ENCODE measurements at regions not wholly inside any gene's neighbourhood (a gene's known extent, or its start where the extent isn't known, plus 50 kb on each side); places are given as distances from the start of the nearest gene placed in this dataset.

DNA sequence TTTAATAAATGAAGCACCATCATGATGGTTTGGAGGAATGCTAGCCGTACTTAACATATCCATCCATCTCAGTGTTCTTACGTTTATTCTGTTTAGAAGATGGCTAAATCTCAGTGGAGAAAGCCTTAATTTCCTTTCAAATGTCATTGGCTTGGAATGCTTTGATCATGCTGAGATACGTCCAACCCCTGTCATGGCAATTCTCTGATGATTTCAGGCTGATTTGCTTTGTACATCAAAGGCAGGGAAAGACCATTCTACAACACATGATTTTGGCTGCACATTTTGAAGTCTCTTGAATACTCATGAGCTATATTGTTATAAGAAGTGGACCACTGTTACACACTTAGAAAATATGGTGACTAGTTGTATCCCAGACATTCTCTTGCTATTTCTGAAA is 1048.4 kb downstream of the MAT2B start:
- no peak for DNase-seq

DNA sequence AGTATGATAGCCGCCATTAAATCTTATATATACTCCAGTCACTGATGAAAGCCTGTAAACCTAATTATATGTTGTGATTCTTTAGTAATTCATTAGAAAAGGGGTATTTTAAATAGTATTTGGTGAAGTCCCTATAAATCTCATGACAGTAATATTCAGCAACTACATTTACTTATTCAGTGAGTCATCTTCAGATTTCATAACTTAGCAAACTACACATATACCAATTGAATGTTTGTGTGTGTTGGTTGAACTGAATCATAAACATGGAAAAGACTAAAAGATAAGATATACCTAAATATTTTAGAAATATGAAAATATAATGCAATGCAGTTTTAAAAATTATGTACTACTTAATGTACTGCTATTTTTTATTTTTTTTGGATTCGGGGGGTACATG is 1050.4 kb downstream of the MAT2B start:
- DNase-seq, result no peak

- DNase-seq, result no peak
These were observed 1054.8 kb downstream of the MAT2B start for GRCh38 chr5:164560216-164560615.

DNA sequence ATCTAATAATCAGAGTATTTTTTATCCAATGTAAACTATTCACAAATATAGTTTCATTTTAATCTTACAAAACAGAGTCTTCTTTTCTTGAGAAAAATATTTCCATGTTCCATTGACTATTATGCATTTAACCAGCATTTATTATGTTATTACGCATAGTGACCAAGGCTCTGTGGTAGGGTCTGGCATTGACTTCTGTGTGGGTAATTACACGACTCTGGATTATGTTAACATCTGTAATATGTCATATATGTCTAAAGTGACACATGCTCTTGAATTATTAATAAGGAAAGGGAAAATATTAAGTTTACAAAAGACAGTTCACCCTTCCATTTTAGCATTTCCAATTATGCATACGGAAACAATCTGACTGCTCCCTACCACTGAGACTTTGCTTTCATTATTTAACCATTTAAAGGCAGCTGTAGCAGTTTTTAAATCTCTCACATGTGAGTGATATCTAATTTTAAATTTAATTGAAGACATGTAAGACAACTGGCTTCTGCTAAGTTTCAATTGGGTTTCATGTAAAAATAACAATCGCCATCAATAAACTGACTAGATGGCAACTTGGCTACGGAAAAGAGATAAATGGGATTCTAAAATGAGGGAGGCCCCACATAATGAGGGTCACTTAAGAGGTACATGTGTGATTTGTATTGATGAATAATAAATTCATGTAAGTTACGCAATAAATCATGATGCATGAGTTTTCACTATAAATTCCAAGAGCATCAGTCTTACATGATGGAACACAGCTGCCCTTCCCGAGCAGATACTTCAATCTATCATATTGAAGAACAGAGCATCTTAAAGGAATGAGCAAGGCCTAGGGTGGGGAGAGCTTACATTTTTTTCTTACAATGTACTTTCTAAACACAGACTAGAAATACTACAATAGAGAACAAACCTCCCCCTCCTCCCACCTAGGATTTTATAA is 1056.8 kb downstream of the MAT2B start:
- DNase-seq, result no peak

DNA sequence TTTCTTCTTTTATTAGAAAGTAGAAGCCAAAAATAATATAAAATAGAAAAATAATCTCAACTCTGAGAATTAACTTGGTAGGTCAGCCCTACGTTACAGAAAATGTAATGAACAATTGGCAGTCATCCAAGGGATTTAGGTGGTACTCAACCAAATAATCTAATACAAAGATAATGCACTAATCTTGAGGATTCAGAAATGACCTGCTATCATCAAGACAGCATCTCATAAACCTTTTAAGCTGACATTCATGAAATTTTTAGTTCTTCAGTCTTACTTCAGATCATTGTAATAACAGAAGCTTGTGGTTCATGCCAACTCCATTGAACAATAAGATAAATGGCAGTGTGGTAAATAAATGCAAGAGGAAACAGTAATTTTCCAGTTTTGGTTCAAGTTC is 1058.0 kb downstream of the MAT2B start:
- no peak for DNase-seq

DNA sequence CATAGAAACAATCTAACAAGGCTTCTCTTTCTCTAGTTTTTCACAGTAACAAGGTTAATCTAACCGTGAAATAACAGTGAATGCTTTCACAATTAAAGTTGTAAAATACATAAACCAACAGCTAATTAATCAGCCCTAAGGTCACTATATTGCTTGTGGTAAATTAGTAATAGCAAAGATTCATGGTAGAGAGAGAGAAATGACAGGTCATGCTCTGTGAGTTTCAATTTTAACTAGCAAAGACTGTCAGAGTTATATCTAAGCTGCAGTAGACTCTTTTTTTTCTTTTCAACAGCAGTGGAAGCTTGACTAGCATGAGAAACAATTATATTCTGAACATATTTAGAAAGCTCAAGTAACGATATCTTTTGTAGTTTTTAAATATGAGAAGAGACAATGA is 1068.0 kb downstream of the MAT2B start:
- DNase-seq, result no peak

GRCh38 chr5:164577201-164577600 is 1071.8 kb downstream of the MAT2B start:
- DNase-seq, result no peak

DNA sequence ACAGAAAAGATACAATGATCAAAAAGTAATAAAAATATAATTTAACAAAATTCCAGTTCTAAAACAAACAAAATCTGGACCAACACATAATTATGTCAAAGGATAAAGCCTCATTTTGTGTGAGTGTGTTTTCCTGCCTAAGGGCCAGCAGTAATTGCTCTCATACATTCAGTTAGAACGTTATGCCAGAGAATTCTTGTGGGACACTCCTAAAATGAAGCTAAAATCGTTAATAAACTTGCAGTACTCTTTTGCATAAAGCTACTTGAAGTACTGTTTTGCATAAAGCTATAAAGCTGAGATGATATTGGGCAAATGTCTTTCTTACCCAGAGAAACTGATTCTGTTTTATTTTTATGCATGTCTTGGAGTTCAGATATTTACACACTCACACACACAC is 1072.3 kb downstream of the MAT2B start:
- no peak for DNase-seq

GRCh38 chr5:164578401-164578800 is 1073.0 kb downstream of the MAT2B start:
- DNase-seq, result no peak

DNA sequence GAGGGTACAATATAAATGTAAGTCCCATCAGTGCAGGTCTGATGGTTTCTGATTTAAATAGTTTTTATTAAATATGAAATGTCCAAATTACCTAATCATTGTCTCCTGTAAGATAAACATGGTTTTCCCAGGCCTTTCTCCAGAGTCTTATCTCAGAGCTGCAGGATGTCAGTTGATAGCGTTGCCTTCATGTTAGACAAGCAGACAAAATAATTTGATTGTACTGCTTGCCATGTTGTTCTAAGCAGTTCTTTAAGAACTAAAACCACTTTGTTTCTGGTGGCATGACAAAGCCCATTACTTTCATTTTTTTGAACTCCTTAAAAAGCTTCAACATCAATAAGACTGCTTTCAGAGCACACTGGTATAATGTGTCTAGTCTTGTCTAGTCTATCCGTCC is 1073.5 kb downstream of the MAT2B start:
- DNase-seq, result no peak

GRCh38 chr5:164580155-164580554 is 1074.7 kb downstream of the MAT2B start:
- no peak for DNase-seq

DNA sequence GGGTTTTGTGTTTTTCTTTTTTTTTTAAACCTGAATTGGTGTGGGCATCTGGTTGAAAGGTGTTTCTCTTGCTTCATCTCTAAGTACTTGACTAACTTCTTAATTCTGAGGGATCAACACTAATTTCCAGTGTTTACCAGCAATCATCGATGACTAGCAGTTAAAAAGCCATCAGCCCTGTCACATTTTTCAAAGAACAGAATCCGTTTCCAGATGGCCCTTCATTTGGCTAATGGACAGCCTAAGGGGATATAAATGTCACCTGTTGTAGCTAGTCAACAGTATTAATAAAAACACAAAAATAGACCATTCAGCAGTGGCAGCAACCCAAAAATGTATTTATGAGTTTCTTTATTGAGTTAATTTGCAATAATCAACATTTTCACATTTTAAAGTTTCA is 1076.5 kb downstream of the MAT2B start:
- no peak for DNase-seq

- no peak for DNase-seq
These were observed 1088.6 kb downstream of the MAT2B start for GRCh38 chr5:164593982-164594381.

GRCh38 chr5:164597293-164597900 is 1092.0 kb downstream of the MAT2B start:
- DNase-seq, result no peak

DNA sequence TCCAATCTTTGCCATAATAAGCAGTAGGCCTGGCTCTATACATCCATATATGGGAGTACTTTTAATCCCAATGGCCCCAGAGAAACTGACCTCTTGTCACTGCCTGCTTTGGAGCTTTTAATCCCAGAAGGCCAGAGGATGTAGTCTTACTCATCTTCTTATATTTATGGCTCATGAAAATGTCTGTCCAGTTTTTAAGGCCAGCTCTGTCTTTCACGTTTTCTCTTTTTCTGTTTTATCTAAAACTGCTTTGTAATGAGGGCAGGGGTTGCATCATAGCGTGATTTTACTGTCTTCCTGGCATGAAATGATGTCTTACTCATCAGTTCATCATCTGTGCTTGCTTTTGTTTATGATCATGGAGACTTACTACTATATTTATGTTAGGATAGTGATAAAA is 1094.9 kb downstream of the MAT2B start:
- no peak for DNase-seq

GRCh38 chr5:164600929-164601535 is 1095.6 kb downstream of the MAT2B start:
- no peak for DNase-seq

DNA sequence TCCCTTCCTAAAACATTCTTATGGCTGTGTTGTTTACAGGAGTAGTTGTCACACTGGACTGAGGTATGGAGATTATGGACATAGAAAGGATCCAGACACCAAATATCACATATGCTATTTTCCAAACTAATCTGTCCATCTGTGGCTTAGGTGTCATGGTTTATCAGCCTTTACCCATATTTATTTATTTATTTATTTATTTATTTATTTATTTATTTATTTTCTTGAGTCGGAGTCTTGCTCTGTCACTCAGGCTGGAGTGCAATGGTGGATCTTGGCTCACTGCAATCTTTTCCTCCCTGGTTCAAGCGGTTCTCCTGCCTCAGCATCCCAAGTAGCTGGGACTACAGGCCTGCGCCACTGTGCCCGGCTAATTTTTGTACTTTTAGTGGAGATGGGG is 1103.1 kb downstream of the MAT2B start:
- no peak for DNase-seq

DNA sequence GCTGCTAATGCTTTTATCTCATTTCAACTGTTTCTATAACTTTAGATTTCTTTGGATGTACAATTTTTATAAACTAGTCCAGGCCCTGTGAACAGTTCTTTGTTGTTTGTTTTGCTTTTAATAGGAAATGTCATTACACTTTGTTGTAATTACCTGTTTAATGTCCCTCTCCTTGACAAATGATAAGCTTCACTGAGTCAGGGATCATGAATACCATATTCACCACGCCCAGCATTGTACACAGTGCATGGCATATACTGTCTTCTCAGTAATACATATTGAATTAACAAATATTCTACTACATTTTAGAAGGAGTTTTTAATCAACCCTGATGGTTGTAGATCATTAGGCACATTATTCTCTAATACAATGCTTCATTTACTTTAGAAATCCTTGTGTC is 1105.0 kb downstream of the MAT2B start:
- DNase-seq, result no peak

GRCh38 chr5:164614707-164615106 is 1109.3 kb downstream of the MAT2B start:
- no peak for DNase-seq

- no peak for DNase-seq
These were observed 1111.9 kb downstream of the MAT2B start for GRCh38 chr5:164617290-164617689.

DNA sequence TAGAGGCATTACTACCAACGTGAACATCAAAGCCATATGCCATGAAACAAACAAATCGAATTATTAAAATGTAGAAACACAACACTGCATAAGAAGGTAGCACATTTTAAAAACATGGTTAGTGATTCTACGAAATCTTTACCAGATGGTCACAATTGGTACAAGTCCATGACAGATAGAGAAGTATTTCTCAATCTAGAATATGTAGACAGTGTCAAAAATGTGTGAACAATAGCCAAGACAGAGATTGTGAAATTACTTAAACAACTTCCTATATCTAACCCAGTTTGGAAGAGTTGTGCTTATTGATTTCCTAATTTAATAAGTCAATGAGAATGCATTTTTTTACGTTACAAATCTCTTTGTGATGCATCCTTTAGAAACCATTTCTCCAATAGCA is 1121.6 kb downstream of the MAT2B start:
- DNase-seq, result no peak

GRCh38 chr5:164636456-164636855 is 1131.0 kb downstream of the MAT2B start:
- DNase-seq, result no peak

DNA sequence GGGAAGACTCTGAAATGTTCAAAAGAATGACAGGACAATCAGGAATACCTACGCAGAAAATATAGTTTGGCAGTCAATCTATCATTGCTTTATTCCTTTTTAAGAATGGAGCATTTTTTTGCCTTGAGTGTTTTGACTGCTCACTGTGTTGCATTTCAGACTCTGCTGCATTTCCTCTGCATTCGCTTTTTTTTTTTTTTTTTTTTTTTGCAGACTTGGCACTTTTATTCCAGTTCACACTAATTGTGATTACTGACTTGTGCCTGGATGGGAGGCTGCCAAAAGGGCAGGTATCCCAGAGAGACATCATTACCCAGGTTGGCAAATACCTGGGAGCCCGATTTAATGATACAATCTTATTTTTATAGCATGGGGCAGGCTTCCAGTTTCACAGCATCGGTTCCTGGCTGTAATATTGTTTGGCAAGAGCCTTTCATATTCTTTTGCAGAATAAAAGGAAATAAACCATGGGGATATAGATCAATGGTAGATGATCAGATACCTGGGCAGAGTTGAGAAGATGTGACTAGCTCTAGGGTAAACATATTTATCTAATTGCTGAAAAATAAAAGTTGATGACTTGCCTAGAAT is 1132.6 kb downstream of the MAT2B start:
- DNase-seq, result no peak

GRCh38 chr5:164649266-164649665 is 1143.8 kb downstream of the MAT2B start:
- no peak for DNase-seq

Measured in activated CD4-positive, alpha-beta T cell treated with anti-CD3 and anti-CD28 coated beads for 1 hour (primary cell).